SK-N-SH (cell line): ENCODE measurements at regions not wholly inside any gene's neighbourhood (a gene's known extent, or its start where the extent isn't known, plus 50 kb on each side); places are given as distances from the start of the nearest gene placed in this dataset.
A peak's percentile ranks its signal among the peaks of the same experiment; 100 is the strongest.
"Not testable (repeated sequence)": the region's sequence is repeated elsewhere in the genome, so short reads cannot be mapped to it uniquely, and the experiment has no call there.

Experiments used
- CTCF ChIA-PET: fragments of 300-600, 350-600 bp; formaldehyde crosslinking; extraction: SDS; loops from one replicate; lab custom pipeline; 2021; lab: Yijun Ruan, JAX
- POLR2A ChIA-PET: fragments of 350-600 bp; sonication (Branson Sonifier 250); formaldehyde crosslinking; extraction: SDS; loops from one replicate; lab custom pipeline; 2020; ENCODE audit warnings: antibody characterized with exemption, inconsistent platforms; lab: Yijun Ruan, JAX
- DNase-seq: peaks from one replicate; pipeline ENCODE4 v3.0.0; 2012
- H2AFZ ChIP-seq: fragments of 200-600 bp; sonication (generic); 2 replicates; pipeline ENCODE4 v1.8.1; 2016; ENCODE audit warnings: antibody characterized with exemption, mild to moderate bottlenecking, low read depth
- H3F3A ChIP-seq: fragments of 200-600 bp; sonication (generic); replicated peaks from 2 replicates; pipeline ENCODE3; 2016; ENCODE audit warnings: antibody characterized with exemption, mild to moderate bottlenecking; ENCODE audit not compliant: insufficient read depth
- H3K27ac ChIP-seq, 2 experiments: fragments of 200-500 bp in 1 of 2; fragments of 200-600 bp in 1 of 2; sonication (Bioruptor generic) in 1 of 2; sonication (generic), shearing (Covaris generic) in 1 of 2; 2 replicates each; pipeline versions ENCODE4 v1.5.1 to v1.6.1; 2014 to 2016; ENCODE audit warnings: low read depth in 2 of 2, inconsistent platforms in 1 of 2, low read length in 1 of 2, mild to moderate bottlenecking in 1 of 2, mixed read lengths in 1 of 2
- H3K27me3 ChIP-seq: fragments of 200-600 bp; sonication (generic), shearing (Covaris generic); 2 replicates; pipeline ENCODE4 v1.6.1; 2016; ENCODE audit warnings: mixed run types; ENCODE audit not compliant: insufficient read depth
- H3K36me3 ChIP-seq, 2 experiments: fragments of 200-500 bp in 1 of 2; fragments of 200-600 bp in 1 of 2; sonication (Bioruptor generic) in 1 of 2; sonication (generic) in 1 of 2; replicated peaks in 1 of 2; 2 replicates each; pipeline versions ENCODE3 to v1.5.1; 2014 to 2016; ENCODE audit warnings: low read length in 1 of 2, mild to moderate bottlenecking in 1 of 2; ENCODE audit not compliant: insufficient read depth in 2 of 2, control insufficient read depth in 1 of 2
- H3K4me1 ChIP-seq, 2 experiments: fragments of 200-500 bp in 1 of 2; fragments of 200-600 bp in 1 of 2; sonication (Bioruptor generic) in 1 of 2; sonication (generic), shearing (Covaris generic) in 1 of 2; 2 replicates each; pipeline versions ENCODE4 v1.5.1 to v1.6.1; 2014 to 2016; ENCODE audit warnings: low read depth in 1 of 2, low read length in 1 of 2, mixed run types in 1 of 2; ENCODE audit not compliant: insufficient read depth in 2 of 2, control insufficient read depth in 1 of 2
- H3K4me2 ChIP-seq: fragments of 200-600 bp; sonication (generic), shearing (Covaris generic); 2 replicates; pipeline ENCODE4 v1.6.1; 2017; ENCODE audit warnings: mixed run types
- H3K4me3 ChIP-seq, 2 experiments: fragments of 200-500 bp in 1 of 2; fragments of 200-600 bp in 1 of 2; sonication (Bioruptor generic) in 1 of 2; sonication (generic), shearing (Covaris generic) in 1 of 2; 2 replicates each; pipeline versions ENCODE4 v1.5.1 to v1.8.1; 2014 to 2016; ENCODE audit warnings: low read depth in 2 of 2, inconsistent platforms in 1 of 2, low read length in 1 of 2, mild to moderate bottlenecking in 1 of 2, mixed read lengths in 1 of 2, moderate library complexity in 1 of 2
- H3K79me2 ChIP-seq: fragments of 200-600 bp; sonication (generic); 2 replicates; pipeline ENCODE4 v1.8.1; 2017; ENCODE audit warnings: mild to moderate bottlenecking; ENCODE audit not compliant: insufficient read depth
- H3K9ac ChIP-seq: fragments of 200-600 bp; sonication (generic); 2 replicates; pipeline ENCODE4 v1.6.1; 2017; ENCODE audit warnings: mixed run types
- H3K9me2 ChIP-seq: fragments of 200-600 bp; sonication (generic); 2 replicates; pipeline ENCODE4 v1.6.1; 2017; ENCODE audit warnings: mixed run types
- H3K9me3 ChIP-seq: fragments of 200-600 bp; sonication (generic); 2 replicates; pipeline ENCODE4 v1.6.1; 2017; ENCODE audit warnings: mixed run types, mild to moderate bottlenecking, moderate library complexity
- H4K20me1 ChIP-seq: fragments of 200-600 bp; sonication (generic); 2 replicates; pipeline ENCODE4 v1.6.1; 2017; ENCODE audit warnings: mild to moderate bottlenecking, mixed run types; ENCODE audit not compliant: insufficient read depth
- EZH2phosphoT487 ChIP-seq: fragments of 200-600 bp; sonication (generic); IDR thresholded peaks from 2 replicates; pipeline ENCODE4 v1.6.1; 2017; ENCODE audit warnings: low read depth, mixed run types, mild to moderate bottlenecking, antibody characterized with exemption, moderate library complexity, borderline replicate concordance
- WGBS: methylation state at CpG from one replicate; pipeline ENCODE4 v1.1.6; 2017; ENCODE audit warnings: low lambda C conversion rate; 5-methylcytosine and 5-hydroxymethylcytosine counted together

DNA sequence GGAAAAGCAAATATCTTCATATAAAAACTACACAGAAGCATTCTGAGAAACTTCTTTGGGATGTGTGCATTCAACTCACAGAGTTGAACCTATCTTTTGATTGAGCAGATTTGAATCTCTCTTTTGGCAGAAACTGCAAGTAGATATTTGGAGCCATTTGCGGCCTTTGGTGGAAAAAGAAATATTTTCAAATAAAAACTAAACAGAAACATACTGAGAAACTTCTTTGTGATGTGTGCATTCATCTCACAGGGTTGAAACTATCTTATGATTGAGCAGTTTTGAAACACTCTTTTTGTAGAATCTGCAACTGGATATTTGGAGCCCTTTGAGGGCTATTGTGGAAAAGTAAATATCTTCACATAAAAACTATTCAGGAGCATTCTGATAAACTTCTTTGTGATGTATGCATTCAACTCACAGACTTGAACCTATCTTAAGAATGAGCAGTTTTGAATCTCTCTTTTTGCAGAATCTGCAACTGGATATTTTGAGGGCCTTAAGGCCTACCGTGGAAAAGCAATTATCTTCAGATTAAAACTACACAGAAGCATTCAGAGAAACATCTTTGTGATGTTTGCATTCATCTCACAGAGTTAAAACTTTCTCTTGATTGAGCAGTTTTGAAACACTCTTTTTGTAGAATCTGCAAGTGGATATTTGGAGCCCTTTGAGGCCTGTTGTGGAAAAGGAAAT lies 4158.2 kb upstream of the OR11H1 start:
- POLR2A ChIA-PET, H3K9ac ChIP-seq, H3K27me3 ChIP-seq, H3K27ac ChIP-seq, H3K36me3 ChIP-seq, H3K4me1 ChIP-seq, CTCF ChIA-PET, DNase-seq, H3K9me2 ChIP-seq, H3K4me2 ChIP-seq, H3K4me3 ChIP-seq: not testable (repeated sequence)
- WGBS, result 27% methylated on average over 2 of the region's 2 CpGs
- TF ChIP-seq EZH2phosphoT487, result 0 out of 2 replicates have a peak, but pooled peaks have one; percentile 62
- TF ChIP-seq, all 33 proteins: peak for 1; not testable (repeated sequence) for 32
- not testable (repeated sequence) for H2AFZ ChIP-seq, H3K79me2 ChIP-seq, H3K9me3 ChIP-seq, H4K20me1 ChIP-seq, H3F3A ChIP-seq

DNA sequence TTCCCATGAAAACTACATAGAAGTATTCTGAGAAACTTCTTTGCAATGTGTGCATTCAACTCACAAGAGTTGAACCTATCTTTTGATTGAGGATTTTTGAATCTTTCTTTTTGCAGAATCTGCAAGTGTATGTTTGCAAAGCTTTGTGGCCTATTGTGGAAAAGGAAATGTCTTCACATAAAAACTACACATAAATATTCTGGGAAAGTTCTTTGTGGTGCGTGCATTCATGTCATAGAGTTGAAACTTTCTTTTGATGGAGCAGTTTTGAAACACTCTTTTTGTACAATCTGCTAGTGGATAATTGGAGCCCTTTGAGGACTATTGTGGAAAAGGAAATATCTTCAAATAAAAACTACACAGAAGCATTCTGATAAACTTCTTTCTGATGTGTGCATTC lies 4157.7 kb upstream of the OR11H1 start:
- CTCF ChIA-PET, H4K20me1 ChIP-seq: not testable (repeated sequence)
- WGBS, result no CpG with 5 or more reads among the region's 1 CpG

More for the DNA sequence above, 4157.7 kb upstream of the OR11H1 start:
- H3K9ac ChIP-seq, H2AFZ ChIP-seq, POLR2A ChIA-PET, H3F3A ChIP-seq, DNase-seq, H3K4me2 ChIP-seq, H3K27me3 ChIP-seq, H3K9me2 ChIP-seq, H3K36me3 ChIP-seq, H3K4me3 ChIP-seq, H3K79me2 ChIP-seq, H3K4me1 ChIP-seq, H3K9me3 ChIP-seq, H3K27ac ChIP-seq: not testable (repeated sequence)
